ENCODE measurements at regions not wholly inside any gene's neighbourhood (a gene's known extent, or its start where the extent isn't known, plus 50 kb on each side); places are given as distances from the start of the nearest gene placed in this dataset.

DNA sequence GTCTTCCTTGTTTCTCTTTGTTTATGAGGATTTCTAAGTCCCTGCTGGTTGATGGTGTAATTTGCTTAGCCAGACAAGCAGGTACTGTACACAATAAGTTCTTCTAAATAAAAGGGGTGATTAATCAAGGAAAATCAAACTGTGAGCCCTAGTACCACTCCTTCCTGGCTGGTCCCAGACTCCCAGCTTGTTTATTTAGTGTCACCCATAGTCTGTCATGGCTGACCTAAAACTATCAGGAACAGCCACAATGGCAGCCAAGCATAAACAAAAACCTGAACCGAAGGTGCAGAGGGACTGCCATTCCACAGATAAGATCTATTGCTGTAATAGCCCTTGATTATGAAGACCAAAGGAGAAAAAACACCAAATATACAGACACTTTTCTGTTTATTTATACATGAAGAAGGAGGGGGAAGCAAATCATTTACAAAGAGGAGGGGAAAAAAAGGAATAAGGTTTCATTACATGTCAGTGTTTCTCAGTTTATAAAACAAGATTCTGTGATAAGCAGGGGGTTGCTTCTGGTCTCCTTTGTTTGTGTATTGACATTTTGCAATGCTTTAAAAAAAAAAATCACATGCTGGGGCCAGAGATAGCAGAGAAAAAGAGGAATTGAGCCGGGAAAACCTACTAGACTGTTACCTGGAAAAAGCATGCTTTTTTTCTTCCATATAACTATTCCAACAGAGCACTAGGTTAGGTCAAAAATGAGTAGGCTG is 182.4 kb upstream of the DPH6 start:
- ChIA-PET SMC1A (ENCODE audit: uncharacterized antibody, unreplicated experiment) (no interaction called here), CTCF (interaction anchor here (0.7 to 1.0 kb wide), 2 partner anchors 27 to 96 kb away, joined by 3 read pairs; no protein-coding TSS in a partner anchor), RAD21 (ENCODE audit: unreplicated experiment) (no interaction called here), POLR2A (no interaction called here)
- 71% methylated on average over 2 of the region's 2 CpGs for WGBS (ENCODE audit: insufficient coverage, insufficient replicate concordance, low lambda C conversion rate, missing lambda C conversion rate)
- Histone ChIP-seq H3K27me3 (replicated peaks in 1 of 2; ENCODE audit: control insufficient read depth in 2 of 2, insufficient read depth in 2 of 2, low read length in 1 of 2) (no peaks in the 10 kb centered on the region), H2AFZ (ENCODE audit: control insufficient read depth, low read depth, low read length) (no peak overlapping the region), H3K4me2 (ENCODE audit: control insufficient read depth, insufficient read depth) (no peak overlapping the region), H3K4me3 (no peak overlapping the region), H3K36me3 (ENCODE audit: control insufficient read depth in 2 of 2, insufficient read depth in 2 of 2, low read length in 1 of 2) (no peaks in the 10 kb centered on the region), H3K9ac (ENCODE audit: control insufficient read depth, insufficient read depth, low read length) (no peak overlapping the region), H4K20me1 (ENCODE audit: control insufficient read depth, insufficient read depth) (no peaks in the 10 kb centered on the region), H3K4me1 (ENCODE audit: control insufficient read depth, insufficient read depth, low read length) (no peaks in the 10 kb centered on the region), H3K27ac (ENCODE audit: control insufficient read depth, insufficient read depth) (no peak overlapping the region), H3K79me2 (ENCODE audit: control insufficient read depth, insufficient read depth, low read length) (no peaks in the 10 kb centered on the region), H3K9me3 (replicated peaks; ENCODE audit: control insufficient read depth, insufficient read depth, low read length) (no peaks in the 10 kb centered on the region)
- no TSS peak for BruUV-seq (replicated peaks)
- FAIRE-seq (no peak), DNase-seq (ENCODE audit: low read depth, low spot score) (no peak), ATAC-seq (no peak)
- in situ Hi-C loops (cut with MboI) (no loop called here), intact Hi-C loops (cut with micrococcal nuclease; ENCODE audit: unreplicated experiment) (no loop called here)
- no peak for TF ChIP-seq RAD51 (IDR thresholded peaks at IDR 0.05)
- no peak for TF ChIP-seq IRF5 (IDR thresholded peaks at IDR 0.05; ENCODE audit: borderline replicate concordance)
- TF ChIP-seq, protein P1, sequence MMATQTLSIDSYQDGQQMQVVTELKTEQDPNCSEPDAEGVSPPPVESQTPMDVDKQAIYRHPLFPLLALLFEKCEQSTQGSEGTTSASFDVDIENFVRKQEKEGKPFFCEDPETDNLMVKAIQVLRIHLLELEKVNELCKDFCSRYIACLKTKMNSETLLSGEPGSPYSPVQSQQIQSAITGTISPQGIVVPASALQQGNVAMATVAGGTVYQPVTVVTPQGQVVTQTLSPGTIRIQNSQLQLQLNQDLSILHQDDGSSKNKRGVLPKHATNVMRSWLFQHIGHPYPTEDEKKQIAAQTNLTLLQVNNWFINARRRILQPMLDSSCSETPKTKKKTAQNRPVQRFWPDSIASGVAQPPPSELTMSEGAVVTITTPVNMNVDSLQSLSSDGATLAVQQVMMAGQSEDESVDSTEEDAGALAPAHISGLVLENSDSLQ (IDR thresholded peaks at IDR 0.05): no peak
- no peak for TF ChIP-seq NKRF (conservative IDR thresholded peaks at IDR 0.05)
- no peak for TF ChIP-seq MEF2A (IDR thresholded peaks at IDR 0.05; ENCODE audit: insufficient read depth, low read depth, low read length)
- TF ChIP-seq PAX8 (IDR thresholded peaks at IDR 0.05): no peak
- no peak for TF ChIP-seq SPI1 (IDR thresholded peaks at IDR 0.05; ENCODE audit: borderline replicate concordance, insufficient read depth, low read depth, low read length)
- TF ChIP-seq SUPT20H (IDR thresholded peaks at IDR 0.05; ENCODE audit: borderline replicate concordance, control insufficient read depth, low read depth, low read length): no peak
- TF ChIP-seq MEF2B (IDR thresholded peaks at IDR 0.05; ENCODE audit: partially characterized antibody, poor library complexity, severe bottlenecking): no peak
- TF ChIP-seq ATF7 (IDR thresholded peaks at IDR 0.05; ENCODE audit: low read depth): no peak
- TF ChIP-seq, protein P2, sequence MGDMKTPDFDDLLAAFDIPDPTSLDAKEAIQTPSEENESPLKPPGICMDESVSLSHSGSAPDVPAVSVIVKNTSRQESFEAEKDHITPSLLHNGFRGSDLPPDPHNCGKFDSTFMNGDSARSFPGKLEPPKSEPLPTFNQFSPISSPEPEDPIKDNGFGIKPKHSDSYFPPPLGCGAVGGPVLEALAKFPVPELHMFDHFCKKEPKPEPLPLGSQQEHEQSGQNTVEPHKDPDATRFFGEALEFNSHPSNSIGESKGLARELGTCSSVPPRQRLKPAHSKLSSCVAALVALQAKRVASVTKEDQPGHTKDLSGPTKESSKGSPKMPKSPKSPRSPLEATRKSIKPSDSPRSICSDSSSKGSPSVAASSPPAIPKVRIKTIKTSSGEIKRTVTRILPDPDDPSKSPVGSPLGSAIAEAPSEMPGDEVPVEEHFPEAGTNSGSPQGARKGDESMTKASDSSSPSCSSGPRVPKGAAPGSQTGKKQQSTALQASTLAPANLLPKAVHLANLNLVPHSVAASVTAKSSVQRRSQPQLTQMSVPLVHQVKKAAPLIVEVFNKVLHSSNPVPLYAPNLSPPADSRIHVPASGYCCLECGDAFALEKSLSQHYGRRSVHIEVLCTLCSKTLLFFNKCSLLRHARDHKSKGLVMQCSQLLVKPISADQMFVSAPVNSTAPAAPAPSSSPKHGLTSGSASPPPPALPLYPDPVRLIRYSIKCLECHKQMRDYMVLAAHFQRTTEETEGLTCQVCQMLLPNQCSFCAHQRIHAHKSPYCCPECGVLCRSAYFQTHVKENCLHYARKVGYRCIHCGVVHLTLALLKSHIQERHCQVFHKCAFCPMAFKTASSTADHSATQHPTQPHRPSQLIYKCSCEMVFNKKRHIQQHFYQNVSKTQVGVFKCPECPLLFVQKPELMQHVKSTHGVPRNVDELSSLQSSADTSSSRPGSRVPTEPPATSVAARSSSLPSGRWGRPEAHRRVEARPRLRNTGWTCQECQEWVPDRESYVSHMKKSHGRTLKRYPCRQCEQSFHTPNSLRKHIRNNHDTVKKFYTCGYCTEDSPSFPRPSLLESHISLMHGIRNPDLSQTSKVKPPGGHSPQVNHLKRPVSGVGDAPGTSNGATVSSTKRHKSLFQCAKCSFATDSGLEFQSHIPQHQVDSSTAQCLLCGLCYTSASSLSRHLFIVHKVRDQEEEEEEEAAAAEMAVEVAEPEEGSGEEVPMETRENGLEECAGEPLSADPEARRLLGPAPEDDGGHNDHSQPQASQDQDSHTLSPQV (IDR thresholded peaks at IDR 0.05): no peak
- TF ChIP-seq, protein P3, sequence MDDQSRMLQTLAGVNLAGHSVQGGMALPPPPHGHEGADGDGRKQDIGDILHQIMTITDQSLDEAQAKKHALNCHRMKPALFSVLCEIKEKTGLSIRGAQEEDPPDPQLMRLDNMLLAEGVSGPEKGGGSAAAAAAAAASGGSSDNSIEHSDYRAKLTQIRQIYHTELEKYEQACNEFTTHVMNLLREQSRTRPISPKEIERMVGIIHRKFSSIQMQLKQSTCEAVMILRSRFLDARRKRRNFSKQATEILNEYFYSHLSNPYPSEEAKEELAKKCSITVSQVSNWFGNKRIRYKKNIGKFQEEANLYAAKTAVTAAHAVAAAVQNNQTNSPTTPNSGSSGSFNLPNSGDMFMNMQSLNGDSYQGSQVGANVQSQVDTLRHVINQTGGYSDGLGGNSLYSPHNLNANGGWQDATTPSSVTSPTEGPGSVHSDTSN (IDR thresholded peaks at IDR 0.05; ENCODE audit: insufficient replicate concordance, low read depth, low read length): no peak
- TF ChIP-seq CEBPB (IDR thresholded peaks at IDR 0.05; ENCODE audit: borderline replicate concordance in 1 of 2, low read depth in 2 of 2, low read length in 2 of 2): no peak

All from GM12878 (cell line).